ENCODE measurements at regions not wholly inside any gene's neighbourhood (a gene's known extent, or its start where the extent isn't known, plus 50 kb on each side); places are given as distances from the start of the nearest gene placed in this dataset.
"Not testable (repeated sequence)": the region's sequence is repeated elsewhere in the genome, so short reads cannot be mapped to it uniquely, and the experiment has no call there.

- DNase-seq (ENCODE audit: low spot score), result not testable (repeated sequence)
These were observed 192.5 kb downstream of the ANKRD36 start for GRCh38 chr2:97305426-97305825.

DNA sequence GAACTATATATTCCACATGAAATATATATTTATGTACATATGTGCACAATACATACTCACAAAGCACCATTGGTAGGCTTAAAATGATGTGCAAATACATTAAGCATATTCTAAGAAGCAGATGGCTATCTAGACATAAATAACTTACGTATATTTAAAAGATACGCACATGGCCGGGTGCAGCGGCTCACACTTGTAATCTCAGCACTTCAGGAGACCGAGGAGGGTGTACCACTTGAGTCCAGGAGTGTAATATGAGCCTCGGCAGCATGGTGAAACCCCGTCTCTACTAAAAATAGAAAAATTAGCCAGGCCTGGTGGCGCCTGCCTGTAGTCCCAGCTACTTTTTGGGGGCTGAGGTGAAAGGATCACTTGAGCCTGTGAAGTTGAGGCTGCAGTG lies 189.9 kb downstream of the ANKRD36 start:
- not testable (repeated sequence) for DNase-seq (ENCODE audit: low spot score)

GRCh38 chr2:97301771-97302170 lies 188.8 kb downstream of the ANKRD36 start:
- DNase-seq (ENCODE audit: low spot score), result not testable (repeated sequence)

Small RNA genes lying in the stretch of these regions (small RNA-seq; reads per million reads assigned to genes)
- 0 reads per million in 2 experiments for gene IGKV1OR2-11
- 0 reads per million in 2 experiments for gene IGKV1OR2-6
- gene IGKV1OR2-9, result 0 reads per million in 2 experiments
- gene IGKV2OR2-8, result 0 reads per million in 2 experiments
- 0 reads per million in 2 experiments for gene IGKV3OR2-5

All from SK-N-DZ (cell line).